ENCODE measurements at regions not wholly inside any gene's neighbourhood (a gene's known extent, or its start where the extent isn't known, plus 50 kb on each side); places are given as distances from the start of the nearest gene placed in this dataset.
"Not testable (repeated sequence)": the region's sequence is repeated elsewhere in the genome, so short reads cannot be mapped to it uniquely, and the experiment has no call there.

DNA sequence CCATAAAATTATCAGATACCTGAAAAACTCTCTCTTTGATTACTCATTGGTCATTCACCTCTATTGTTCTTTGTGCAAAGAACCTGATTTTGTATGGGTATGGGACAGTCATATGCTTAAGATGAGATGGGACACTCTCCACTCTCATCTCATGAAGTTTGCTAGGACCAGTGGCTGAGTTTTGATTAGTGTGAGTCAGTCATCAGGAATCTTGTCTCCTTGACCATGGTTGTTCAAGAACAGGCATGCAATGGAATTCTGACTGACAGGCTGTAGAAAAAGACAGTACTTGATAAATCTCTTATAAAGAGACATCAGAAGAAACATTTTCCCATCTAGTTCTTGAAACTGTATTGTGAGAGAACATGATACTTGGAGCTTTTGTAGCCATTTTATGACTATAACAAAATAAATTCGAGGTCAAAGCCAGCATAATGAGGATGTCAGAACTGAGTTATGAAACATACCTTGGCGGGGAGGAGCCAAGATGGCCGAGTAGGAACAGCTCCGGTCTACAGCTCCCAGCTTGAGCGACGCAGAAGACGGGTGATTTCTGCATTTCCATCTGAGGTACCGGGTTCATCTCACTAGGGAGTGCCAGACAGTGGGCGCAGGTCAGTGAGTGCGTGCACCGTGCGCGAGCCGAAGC, 367.0 kb downstream of the NR4A2 start:
- no peak for DNase-seq (ENCODE audit: low read depth, low spot score)
- no peak overlapping the region for H3K4me3 ChIP-seq (ENCODE audit: low read length)

DNA sequence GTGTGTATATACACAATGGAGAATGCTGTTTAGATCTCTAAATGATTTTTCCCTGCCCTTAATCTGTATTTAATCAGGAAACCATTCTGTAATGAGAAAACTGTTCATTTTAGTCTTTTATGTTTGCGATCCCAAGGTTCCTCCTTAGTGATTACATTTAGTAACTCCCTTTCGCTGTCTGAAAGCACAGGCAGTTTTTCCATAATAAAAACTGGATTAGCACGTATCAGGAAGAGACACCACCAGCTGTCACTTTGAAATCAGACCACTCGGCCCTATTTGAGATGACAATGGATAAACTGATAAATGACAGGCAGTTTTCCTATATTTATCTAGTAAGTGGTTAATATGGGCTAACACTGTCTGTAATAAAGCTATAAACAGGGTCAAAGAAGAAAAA, 370.9 kb downstream of the NR4A2 start:
- DNase-seq (ENCODE audit: low read depth, low spot score) = no peak
- H3K4me3 ChIP-seq (ENCODE audit: low read length) = no peak overlapping the region

DNA sequence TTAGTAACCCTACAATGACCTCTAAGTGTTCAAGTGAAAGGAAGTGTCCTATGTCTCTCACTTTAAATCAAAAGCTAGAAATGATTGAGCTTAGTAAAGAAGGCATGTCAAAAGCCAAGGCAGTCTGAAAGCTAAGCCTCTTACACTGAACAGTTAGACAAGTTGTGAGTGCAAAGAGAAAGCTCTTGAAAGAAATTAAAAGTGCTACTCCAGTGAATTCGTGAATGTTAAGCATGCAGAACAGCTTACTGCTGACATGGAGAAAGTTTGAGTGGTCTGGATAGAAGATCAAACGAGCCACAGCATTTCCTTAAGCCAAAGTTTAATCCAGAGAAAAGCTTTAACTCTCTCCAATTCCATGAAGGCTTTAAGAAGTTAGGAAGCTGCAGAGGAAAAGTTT, 373.7 kb downstream of the NR4A2 start:
- no peak overlapping the region for H3K4me3 ChIP-seq (ENCODE audit: low read length)
- DNase-seq (ENCODE audit: low read depth, low spot score) = no peak

DNA sequence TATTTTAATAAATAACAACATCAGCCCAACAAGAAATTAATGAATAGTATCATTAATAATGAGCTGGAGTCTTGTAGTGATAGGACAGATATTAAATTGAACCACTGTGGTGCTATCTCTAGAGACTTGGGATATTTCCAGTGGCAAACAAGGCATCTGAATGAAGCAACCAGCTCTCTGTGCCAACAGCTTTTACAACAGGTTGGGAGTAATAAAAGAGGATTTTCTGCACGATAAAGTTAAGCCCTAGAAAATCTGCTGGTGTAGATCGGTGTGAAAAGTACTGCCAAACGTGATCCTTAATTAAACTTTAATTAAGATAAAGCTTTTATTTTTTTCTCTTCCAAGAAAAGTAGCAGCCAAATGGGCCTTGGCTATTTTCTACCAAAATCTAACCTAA, 385.5 kb downstream of the NR4A2 start:
- no peak for DNase-seq (ENCODE audit: low read depth, low spot score)
- no peak overlapping the region for H3K4me3 ChIP-seq (ENCODE audit: low read length)

DNA sequence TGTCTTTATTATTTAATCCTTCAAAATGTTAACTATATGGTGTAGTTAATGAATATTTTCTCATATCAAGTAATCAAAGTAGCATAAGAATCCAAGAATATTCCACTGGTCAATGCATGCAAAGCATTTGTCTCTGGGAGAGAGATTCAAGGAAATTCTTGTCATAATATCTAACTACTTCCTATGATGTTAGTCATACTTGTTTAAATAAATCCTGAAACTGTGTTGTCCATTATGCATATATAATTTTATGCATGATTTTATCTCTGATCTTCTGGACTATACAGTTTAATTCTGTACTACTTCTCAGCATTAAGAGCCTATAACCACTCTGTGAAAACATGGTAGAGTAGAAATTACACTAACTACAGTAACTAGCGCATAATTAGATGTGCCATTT, 388.3 kb downstream of the NR4A2 start:
- H3K4me3 ChIP-seq (ENCODE audit: low read length) = no peak overlapping the region
- DNase-seq (ENCODE audit: low read depth, low spot score) = no peak

DNA sequence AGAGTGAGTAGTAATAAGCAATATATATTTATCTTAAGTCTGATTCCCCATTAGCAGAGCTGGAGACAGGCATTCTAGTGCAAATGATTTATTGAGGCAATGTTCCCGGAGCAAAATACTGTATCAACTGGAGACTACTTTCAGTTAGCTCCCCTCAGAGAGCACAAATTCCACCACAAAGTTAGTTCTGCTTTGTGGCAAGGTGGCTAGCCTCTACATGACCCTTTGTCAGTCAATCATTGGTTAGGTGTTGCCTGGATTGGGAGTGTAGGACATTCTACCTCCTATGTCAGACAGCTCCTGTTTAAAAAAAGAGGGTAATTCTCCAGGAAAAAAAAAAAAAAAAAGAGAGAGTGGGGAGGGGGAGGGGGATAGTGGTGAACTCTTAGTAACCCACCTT, 402.2 kb downstream of the NR4A2 start:
- no peak for DNase-seq (ENCODE audit: low read depth, low spot score)
- no peak overlapping the region for H3K4me3 ChIP-seq (ENCODE audit: low read length)

DNA sequence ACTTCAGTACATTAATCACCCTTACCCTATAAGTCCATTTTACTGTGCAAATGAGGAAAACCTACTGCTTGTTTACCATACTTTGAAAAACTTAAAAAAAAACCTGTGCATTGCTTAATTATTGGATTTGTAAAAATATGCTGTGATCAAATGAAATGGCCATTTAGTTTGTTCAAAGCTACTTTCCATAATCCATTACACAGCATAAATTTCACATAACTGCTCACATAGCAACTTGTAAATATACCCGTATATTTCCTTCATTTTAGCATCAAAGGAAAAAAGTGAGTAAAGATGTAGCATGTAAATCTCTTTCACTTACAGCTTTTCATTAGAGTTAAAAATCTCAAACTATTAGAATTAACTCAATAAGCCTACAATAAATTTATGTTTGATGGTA, 415.1 kb downstream of the NR4A2 start:
- DNase-seq (ENCODE audit: low read depth, low spot score) = no peak
- no peak overlapping the region for H3K4me3 ChIP-seq (ENCODE audit: low read length)

DNA sequence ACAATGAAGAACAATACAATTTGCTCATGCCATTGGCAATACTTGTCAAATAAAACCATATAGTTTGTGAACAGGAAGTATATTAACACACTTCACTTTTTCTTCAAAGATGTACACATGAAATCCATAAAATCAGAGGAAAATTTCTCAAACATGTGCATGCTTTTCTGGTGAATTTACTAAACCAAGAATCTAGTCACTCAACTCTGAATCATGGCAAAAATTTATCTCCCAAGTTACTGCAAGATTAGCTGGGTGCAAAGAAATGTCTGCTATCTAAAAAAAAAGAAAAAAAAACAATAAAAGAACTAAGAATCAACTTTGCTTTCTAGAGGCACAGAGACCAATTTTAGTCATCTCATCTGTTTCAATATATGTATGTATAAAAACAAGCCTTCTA, 419.2 kb downstream of the NR4A2 start:
- DNase-seq (ENCODE audit: low read depth, low spot score) = no peak

DNA sequence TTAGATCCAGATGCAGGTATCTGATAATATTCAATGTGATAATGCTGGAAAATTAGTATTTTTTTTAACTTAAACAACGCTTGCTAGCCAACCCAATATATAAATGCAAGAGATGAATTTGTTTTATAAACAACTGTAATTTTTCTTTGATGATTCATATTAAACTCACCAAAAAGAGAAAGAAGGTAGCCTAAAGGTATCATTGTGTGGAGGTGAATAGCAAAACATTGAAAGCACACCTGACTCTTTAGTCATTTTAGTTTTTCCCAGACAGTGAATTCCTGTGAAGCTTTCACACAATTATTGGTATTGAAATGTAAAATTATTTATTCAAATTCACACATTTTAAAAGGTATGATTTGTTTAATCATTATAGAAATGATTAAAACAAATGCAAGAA, 424.0 kb downstream of the NR4A2 start:
- no peak for DNase-seq (ENCODE audit: low read depth, low spot score)
- H3K4me3 ChIP-seq (ENCODE audit: low read length) = no peak overlapping the region

More for the DNA sequence above, 419.2 kb downstream of the NR4A2 start:
- H3K4me3 ChIP-seq (ENCODE audit: low read length) = no peak overlapping the region

DNA sequence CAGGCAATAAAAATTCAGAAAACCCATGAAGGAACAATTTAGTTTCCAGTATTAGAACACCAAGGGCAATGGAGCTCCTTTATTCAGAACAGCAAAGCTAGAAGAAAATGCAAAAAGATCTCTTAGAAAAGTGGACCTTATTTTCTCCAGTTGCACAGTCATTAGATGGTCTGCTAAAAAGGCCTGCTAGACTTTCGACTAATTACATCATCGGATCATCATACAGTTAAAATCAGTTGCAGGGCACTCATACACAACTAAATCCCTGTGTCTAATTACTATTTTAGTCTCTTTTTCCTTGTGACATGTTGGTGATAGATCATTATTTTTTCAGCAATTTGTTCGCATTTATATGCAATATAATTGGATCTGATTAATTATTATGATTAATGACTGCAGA, 425.3 kb downstream of the NR4A2 start:
- no peak overlapping the region for H3K4me3 ChIP-seq (ENCODE audit: low read length)
- DNase-seq (ENCODE audit: low read depth, low spot score) = no peak

DNA sequence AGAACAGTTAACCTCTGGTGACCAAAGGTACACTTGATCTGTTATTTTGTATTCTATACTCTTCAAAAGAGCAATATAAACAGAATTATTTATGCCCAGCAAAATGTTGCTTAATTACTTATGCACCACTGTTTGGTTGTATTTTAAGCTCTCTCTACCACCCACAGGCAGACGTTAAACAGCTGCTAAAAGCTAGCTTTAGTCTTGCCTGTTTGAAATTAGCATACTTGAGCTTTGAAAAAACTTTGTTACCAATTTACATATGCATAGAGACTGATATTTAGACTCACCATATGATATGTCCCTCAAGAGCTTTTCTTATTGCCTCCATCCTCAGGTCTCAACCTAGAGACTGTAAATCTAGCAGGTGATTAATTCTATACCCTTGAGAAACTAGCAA, 426.9 kb downstream of the NR4A2 start:
- no peak overlapping the region for H3K4me3 ChIP-seq (ENCODE audit: low read length)
- DNase-seq (ENCODE audit: low read depth, low spot score) = no peak

DNA sequence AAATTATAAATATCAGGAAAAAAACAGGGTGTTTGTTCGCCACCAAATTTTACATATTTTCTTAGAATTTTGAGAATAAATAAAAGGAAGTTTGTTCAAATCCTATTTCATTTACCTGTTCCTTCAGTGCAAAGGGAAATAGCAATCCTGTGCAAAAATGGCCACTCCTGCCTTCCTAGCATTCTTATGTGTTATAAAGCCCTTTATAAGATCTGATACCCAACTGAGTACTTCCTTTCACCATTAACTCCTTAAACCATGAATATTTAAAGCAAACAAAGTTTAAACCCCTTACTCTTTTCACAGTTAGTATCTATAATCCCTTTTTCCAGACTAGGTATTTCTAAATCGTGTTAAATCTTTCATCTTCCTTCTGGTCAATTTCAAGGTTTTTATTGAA, 427.8 kb downstream of the NR4A2 start:
- no peak overlapping the region for H3K4me3 ChIP-seq (ENCODE audit: low read length)
- DNase-seq (ENCODE audit: low read depth, low spot score) = no peak

DNA sequence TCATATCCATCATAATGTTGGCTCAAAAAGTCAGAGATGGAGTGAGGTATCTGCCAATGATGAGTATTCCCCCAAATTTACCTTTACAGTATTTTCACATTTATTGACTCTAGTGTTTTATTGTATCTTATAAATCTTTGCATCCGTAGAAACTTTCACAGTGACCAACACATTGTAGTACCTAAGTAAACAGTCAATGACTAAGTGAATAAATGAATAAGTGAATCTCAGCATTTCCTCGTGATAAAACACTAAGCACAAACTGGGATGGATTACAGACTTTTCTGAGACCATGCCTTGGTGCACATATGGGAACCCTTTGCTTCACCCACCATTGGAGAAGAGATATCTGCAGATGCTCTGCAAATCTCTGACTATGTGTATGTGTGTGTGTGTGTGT, 429.9 kb downstream of the NR4A2 start:
- DNase-seq (ENCODE audit: low read depth, low spot score) = no peak
- no peak overlapping the region for H3K4me3 ChIP-seq (ENCODE audit: low read length)

DNA sequence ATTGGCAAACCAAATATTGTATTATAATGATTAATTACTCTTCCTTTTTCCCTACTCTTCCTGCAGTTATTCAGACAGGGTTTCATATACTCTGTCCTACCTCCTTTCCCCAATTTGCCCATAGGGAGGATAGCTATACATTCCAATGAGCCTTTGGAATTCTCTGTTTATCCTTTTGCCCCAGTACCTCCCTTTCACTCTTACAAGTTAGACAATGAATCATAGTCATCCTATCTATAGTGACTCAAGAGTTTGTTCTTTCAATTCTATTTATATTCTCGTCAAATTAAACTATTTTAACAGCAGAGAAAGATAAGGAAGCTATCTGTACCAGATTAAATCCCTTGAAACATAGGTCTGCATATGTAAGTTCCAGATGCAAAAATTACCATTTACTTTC, 437.5 kb downstream of the NR4A2 start:
- H3K4me3 ChIP-seq (ENCODE audit: low read length) = no peak overlapping the region
- DNase-seq (ENCODE audit: low read depth, low spot score) = no peak

DNA sequence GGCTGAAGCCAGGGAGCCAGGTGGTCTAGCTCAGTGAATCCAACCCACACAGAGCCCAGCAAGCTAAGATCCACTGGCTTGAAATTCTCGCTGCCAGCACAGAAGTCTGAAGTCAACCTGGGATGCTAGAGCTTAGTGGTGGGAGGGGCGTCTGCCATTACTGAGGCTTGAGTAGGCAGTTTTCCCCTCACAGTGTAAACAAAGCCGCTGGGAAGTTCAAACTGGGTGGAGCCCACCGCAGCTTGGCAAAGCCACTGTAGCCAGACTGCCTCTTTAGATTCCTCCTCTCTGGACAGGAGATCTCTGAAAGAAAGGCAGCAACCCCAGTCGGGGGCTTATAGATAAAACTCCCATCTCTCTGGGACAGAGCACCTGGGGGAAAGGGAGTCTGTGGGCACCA, 452.1 kb downstream of the NR4A2 start:
- not testable (repeated sequence) for DNase-seq (ENCODE audit: low read depth, low spot score)

DNA sequence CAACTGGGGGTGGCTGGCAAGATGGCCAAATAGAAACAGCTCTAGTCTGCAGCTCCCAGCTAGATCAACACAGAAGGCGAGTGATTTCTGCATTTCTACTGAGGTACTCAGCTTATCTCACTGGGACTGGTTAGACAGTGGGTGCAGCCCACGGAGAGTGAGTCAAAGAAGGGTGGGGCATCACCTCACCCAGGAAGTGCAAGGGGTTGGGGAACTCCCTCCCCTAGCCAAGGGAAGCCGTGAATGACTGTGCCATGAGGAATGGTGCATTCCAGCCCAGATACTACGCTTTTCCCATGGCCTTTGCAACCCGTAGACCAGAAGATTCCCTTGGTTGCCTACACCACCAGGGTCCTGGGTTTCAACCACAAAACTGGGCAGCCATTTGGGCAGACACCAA, 452.6 kb downstream of the NR4A2 start:
- not testable (repeated sequence) for H3K4me3 ChIP-seq (ENCODE audit: low read length); DNase-seq (ENCODE audit: low read depth, low spot score)

More for the DNA sequence above, 452.1 kb downstream of the NR4A2 start:
- H3K4me3 ChIP-seq (ENCODE audit: low read length) = not testable (repeated sequence)

DNA sequence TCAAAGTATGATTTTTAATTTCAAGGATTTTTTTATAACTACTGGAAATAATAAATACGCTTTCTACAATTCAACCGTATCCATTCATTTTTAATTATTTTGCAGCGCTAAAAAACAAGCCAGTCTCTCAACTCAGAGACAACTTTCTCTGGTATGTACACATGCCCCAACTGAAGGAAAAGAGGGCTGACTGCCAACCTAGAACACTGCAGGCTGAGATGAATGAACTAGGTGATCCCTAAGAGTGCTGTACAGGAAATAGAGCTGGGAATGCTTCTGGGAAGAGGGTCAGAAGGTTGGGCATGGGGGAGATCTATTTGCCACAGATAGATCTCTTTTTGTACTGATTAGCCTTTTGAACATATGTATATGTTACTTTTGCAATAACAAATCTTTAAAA, 460.1 kb downstream of the NR4A2 start:
- no peak overlapping the region for H3K4me3 ChIP-seq (ENCODE audit: low read length)
- no peak for DNase-seq (ENCODE audit: low read depth, low spot score)

DNA sequence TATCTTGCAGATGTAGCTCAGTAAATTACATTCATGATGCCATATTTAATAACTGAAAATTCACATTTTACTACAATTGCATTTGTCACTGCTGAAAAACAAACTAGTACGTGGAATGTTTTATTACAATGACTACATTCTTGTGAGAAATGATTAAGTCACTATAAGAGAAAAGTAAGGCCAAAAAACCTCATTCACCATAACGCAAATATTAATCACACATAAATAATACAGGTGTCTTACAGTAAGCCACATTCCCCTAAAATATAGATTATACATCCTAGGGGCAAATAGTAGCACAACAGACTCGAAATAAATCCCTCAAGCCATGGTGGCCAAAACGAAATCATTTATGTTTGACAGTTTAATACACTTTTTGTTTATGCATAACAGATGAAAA, 460.6 kb downstream of the NR4A2 start:
- no peak overlapping the region for H3K4me3 ChIP-seq (ENCODE audit: low read length)
- no peak for DNase-seq (ENCODE audit: low read depth, low spot score)

DNA sequence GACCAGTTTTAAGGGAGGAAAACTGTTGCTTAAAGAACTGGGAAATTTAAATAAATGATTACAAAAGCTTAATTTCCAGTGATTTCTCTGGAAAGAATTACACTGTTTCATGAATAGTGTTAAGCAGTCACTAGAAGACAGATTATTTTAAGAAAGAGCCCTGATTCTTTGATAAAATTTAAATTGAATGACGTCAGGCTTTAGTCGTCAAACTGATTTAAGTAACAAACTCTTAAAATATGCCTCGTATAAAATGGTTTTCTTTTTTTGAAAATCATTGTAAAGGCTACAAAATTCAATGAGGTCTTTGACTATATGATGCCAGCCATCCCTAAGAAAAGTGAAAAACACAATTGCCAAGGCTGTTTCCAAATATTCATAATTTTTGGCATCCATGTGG, 465.0 kb downstream of the NR4A2 start:
- DNase-seq (ENCODE audit: low read depth, low spot score) = no peak
- H3K4me3 ChIP-seq (ENCODE audit: low read length) = no peak overlapping the region

DNA sequence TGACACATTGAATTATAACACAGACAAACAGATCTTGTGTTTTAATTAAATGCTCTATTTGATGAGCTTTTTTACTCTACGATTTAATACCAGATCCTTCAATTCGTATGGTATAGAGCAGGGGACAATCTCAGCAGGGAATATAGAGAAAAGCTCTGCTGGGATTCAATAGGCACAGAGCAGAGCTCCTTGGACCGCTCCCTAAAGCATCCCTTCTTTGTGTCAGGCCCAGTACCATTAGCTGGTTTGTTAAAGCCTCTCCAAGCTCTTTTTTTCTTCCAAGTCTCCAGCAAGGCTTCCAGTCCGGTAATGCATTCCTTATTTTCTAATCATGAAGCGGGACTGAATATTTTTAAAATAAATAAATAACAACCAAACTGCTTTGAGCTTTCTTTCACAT, 466.0 kb downstream of the NR4A2 start:
- DNase-seq (ENCODE audit: low read depth, low spot score) = no peak
- H3K4me3 ChIP-seq (ENCODE audit: low read length) = no peak overlapping the region

DNA sequence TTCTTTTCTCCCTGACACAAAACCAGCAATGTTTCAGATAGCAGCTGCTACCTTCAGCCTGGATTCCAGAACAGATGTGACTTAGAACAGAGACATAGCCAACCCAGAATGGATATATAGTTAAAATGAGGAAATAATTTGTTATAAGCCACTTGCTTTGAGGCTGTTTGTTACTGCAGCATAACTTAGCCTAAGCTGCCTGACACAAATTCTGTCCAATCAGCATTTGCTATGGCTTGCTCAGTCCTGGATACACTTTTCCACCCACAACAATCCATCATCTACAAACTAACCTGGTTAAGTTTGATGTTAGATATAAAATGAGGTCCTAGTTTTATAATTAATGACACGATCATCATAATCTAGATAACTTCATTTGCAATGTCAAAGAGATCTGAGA, 480.4 kb downstream of the NR4A2 start:
- DNase-seq (ENCODE audit: low read depth, low spot score) = no peak
- no peak overlapping the region for H3K4me3 ChIP-seq (ENCODE audit: low read length)

DNA sequence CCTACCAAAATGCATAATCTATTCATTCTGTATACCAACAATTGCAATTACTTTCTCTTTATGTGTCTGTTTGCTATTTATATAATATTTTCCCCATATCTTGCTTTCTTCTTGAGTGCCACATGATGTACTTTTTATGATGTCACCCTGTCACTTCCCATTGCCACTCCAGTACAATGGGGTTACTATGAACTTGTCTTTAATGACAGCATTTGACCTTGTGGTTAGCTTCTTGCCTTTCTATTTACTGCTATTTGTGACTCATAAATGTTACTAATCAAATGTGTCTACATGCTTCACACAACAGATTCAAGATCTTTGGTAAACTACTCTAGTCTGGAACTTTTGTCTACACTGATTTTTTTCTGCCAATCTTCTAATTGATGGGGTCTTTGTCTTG, 486.3 kb downstream of the NR4A2 start:
- DNase-seq (ENCODE audit: low read depth, low spot score) = no peak
- no peak overlapping the region for H3K4me3 ChIP-seq (ENCODE audit: low read length)
